Endothelial cell (in vitro differentiated cells): ENCODE measurements at regions not wholly inside any gene's neighbourhood (a gene's known extent, or its start where the extent isn't known, plus 50 kb on each side); places are given as distances from the start of the nearest gene placed in this dataset.
"Not testable (repeated sequence)": the region's sequence is repeated elsewhere in the genome, so short reads cannot be mapped to it uniquely, and the experiment has no call there.

ENCODE experiments used
- DNase-seq: peaks from one replicate; pipeline ENCODE4 v3.0.0; 2021; ENCODE audit warnings: low spot score
- H3K27ac Mint-ChIP-seq: one replicate; pipeline ENCODE4 v1.8.0; 2021; ENCODE audit warnings: mixed read lengths, inconsistent platforms; ENCODE audit not compliant: unreplicated experiment
- H3K27me3 Mint-ChIP-seq: one replicate; pipeline ENCODE4 v1.8.0; 2021; ENCODE audit warnings: mild to moderate bottlenecking, moderate library complexity, mixed read lengths, inconsistent platforms; ENCODE audit not compliant: unreplicated experiment
- H3K36me3 Mint-ChIP-seq: one replicate; pipeline ENCODE4 v1.8.0; 2021; ENCODE audit warnings: mild to moderate bottlenecking, low read depth, mixed read lengths, inconsistent platforms; ENCODE audit not compliant: unreplicated experiment
- H3K4me1 Mint-ChIP-seq: one replicate; pipeline ENCODE4 v1.8.0; 2021; ENCODE audit warnings: mild to moderate bottlenecking, mixed read lengths, inconsistent platforms; ENCODE audit not compliant: unreplicated experiment
- H3K4me3 Mint-ChIP-seq: one replicate; pipeline ENCODE4 v1.8.0; 2021; ENCODE audit warnings: mild to moderate bottlenecking, mixed read lengths, inconsistent platforms; ENCODE audit not compliant: unreplicated experiment
- H3K9me3 Mint-ChIP-seq: one replicate; pipeline ENCODE4 v1.8.0; 2021; ENCODE audit warnings: mixed read lengths, inconsistent platforms; ENCODE audit not compliant: unreplicated experiment
- TF ChIP-seq, protein P1 (sequence below): fragments of 200-600 bp; sonication (generic); IDR thresholded peaks from one replicate; pipeline ENCODE4 v1.5.0; 2021; ENCODE audit warnings: antibody characterized with exemption; ENCODE audit not compliant: unreplicated experiment

- Mint-ChIP-seq H3K4me1 (peaks cover 2% of the 10 kb centered on the region), H3K27ac (no peak overlapping the region), H3K4me3 (no peak overlapping the region), H3K9me3 (no peaks in the 10 kb centered on the region), H3K27me3 (no peaks in the 10 kb centered on the region), H3K36me3 (no peaks in the 10 kb centered on the region)
- DNase-seq, result no peak
- TF ChIP-seq, protein P1, sequence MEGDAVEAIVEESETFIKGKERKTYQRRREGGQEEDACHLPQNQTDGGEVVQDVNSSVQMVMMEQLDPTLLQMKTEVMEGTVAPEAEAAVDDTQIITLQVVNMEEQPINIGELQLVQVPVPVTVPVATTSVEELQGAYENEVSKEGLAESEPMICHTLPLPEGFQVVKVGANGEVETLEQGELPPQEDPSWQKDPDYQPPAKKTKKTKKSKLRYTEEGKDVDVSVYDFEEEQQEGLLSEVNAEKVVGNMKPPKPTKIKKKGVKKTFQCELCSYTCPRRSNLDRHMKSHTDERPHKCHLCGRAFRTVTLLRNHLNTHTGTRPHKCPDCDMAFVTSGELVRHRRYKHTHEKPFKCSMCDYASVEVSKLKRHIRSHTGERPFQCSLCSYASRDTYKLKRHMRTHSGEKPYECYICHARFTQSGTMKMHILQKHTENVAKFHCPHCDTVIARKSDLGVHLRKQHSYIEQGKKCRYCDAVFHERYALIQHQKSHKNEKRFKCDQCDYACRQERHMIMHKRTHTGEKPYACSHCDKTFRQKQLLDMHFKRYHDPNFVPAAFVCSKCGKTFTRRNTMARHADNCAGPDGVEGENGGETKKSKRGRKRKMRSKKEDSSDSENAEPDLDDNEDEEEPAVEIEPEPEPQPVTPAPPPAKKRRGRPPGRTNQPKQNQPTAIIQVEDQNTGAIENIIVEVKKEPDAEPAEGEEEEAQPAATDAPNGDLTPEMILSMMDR, result no peak
Measured at GRCh38 chr2:49714454-49714853, 560.1 kb upstream of the FSHR start.

- DNase-seq, result no peak
- Mint-ChIP-seq H3K4me3 (no peak overlapping the region), H3K27ac (no peak overlapping the region), H3K4me1 (no peaks in the 10 kb centered on the region), H3K27me3 (peaks cover 2% of the 10 kb centered on the region), H3K36me3 (no peaks in the 10 kb centered on the region), H3K9me3 (no peaks in the 10 kb centered on the region)
- TF ChIP-seq, protein P1, result no peak
Measured at GRCh38 chr2:49702740-49703139, 548.4 kb upstream of the FSHR start.

DNA sequence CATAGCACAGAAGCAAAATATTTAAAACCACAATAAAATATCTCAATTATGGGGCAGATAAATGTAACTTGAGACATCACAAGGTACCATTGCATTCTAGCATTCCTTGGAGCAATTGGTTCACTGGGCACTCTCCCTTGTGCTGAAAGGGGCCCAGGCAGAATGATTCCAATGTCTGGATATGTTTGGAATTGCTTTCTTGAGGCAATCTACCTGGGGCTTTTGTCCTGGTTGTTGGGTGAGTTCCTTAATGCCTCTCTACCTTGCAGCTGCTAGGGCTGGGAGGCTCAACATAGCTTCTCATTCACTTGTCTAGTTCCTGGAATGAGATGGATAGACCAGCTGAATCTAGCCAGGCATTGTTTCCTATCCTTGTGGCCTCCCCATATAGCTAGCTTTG, 539.6 kb upstream of the FSHR start:
- H3K27me3 Mint-ChIP-seq, result no peaks in the 10 kb centered on the region
- H3K9me3 Mint-ChIP-seq, result no peaks in the 10 kb centered on the region
- TF ChIP-seq, protein P1, result no peak
- H3K4me1 Mint-ChIP-seq, result no peaks in the 10 kb centered on the region
- H3K4me3 Mint-ChIP-seq, result no peak overlapping the region
- H3K27ac Mint-ChIP-seq, result no peak overlapping the region
- DNase-seq, result no peak
- no peaks in the 10 kb centered on the region for H3K36me3 Mint-ChIP-seq

DNA sequence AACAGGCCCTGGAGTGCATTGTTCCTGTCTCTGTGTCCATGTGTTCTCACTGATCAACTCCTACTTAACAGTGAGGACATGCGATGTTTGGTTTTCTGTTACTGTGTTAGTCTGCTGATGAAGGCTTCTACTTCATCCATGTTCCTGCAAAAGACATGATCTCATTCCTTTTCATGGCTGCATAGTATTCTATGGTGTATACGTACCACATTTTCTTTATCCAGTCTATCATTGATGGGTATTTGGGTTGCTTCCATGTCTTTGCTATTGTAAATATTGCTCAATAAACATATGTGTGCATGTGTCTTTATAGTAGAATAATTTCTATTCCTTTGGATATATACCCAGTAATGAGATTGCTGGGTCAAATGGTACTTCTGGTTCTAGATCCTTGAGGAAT, 537.7 kb upstream of the FSHR start:
- not testable (repeated sequence) for DNase-seq, H3K27me3 Mint-ChIP-seq, H3K9me3 Mint-ChIP-seq, H3K4me3 Mint-ChIP-seq, H3K36me3 Mint-ChIP-seq, H3K27ac Mint-ChIP-seq, H3K4me1 Mint-ChIP-seq

- no peak for DNase-seq
- Mint-ChIP-seq H3K36me3 (no peaks in the 10 kb centered on the region), H3K27me3 (no peaks in the 10 kb centered on the region), H3K27ac (no peak overlapping the region), H3K4me3 (no peak overlapping the region), H3K9me3 (no peaks in the 10 kb centered on the region), H3K4me1 (no peaks in the 10 kb centered on the region)
- TF ChIP-seq, protein P1, result peak; percentile 68
Measured at GRCh38 chr2:49687918-49688317, 533.6 kb upstream of the FSHR start.
